ENCODE measurements at regions not wholly inside any gene's neighbourhood (a gene's known extent, or its start where the extent isn't known, plus 50 kb on each side); places are given as distances from the start of the nearest gene placed in this dataset.

- dilution Hi-C loops (cut with MboI; ENCODE audit: extremely low pct_ligation_motif_present, low sequenced_read_pairs) = no loop called here
Observed at GRCh38 chr5:144659634-144660227, 489.1 kb downstream of the KCTD16 start.

GRCh38 chr5:144644317-144644716, 473.6 kb downstream of the KCTD16 start:
- no peak overlapping the region for H3K4me2 ChIP-seq (ENCODE audit: control insufficient read depth, extremely low read depth, insufficient read depth, low read depth, low read length)
- H3K36me3 ChIP-seq (ENCODE audit: control insufficient read depth in 2 of 2, extremely low read depth in 1 of 2, insufficient read depth in 2 of 2, low read length in 2 of 2) = no peaks in the 10 kb centered on the region
- no peak overlapping the region for H3K27ac ChIP-seq (ENCODE audit: control insufficient read depth, insufficient read depth, low read length)
- H3K9me1 ChIP-seq (ENCODE audit: control insufficient read depth, extremely low read depth, insufficient read depth, low read length) = no peaks in the 10 kb centered on the region
- H3K9ac ChIP-seq (ENCODE audit: control insufficient read depth, extremely low read depth, insufficient read depth, low read length) = no peak overlapping the region
- DNase-seq (ENCODE audit: low read depth, low spot score) = no peak
- no peak overlapping the region for H3K4me3 ChIP-seq (ENCODE audit: control insufficient read depth in 2 of 3, extremely low read depth in 1 of 3, insufficient read depth in 2 of 3, low read depth in 1 of 3, low read length in 3 of 3)
- dilution Hi-C loops (cut with MboI; ENCODE audit: extremely low pct_ligation_motif_present, low sequenced_read_pairs) = no loop called here
- no peak overlapping the region for H2AFZ ChIP-seq (ENCODE audit: control insufficient read depth, low read length)
- H3K27me3 ChIP-seq (ENCODE audit: control insufficient read depth, extremely low read depth, insufficient read depth, low read length) = no peaks in the 10 kb centered on the region
- H4K20me1 ChIP-seq (ENCODE audit: control insufficient read depth, extremely low read depth, insufficient read depth, low read length) = no peaks in the 10 kb centered on the region
- TF ChIP-seq CTCF (optimal IDR thresholded peaks at IDR 0.05 in 1 of 3, IDR thresholded peaks at IDR 0.05 in 1 of 3, conservative IDR thresholded peaks at IDR 0.05 in 1 of 3; ENCODE audit: extremely low read depth in 1 of 3, insufficient read depth in 2 of 3, low read length in 3 of 3) (no peak), EZH2 (IDR thresholded peaks at IDR 0.05; ENCODE audit: low read length) (no peak)
- H3K4me1 ChIP-seq (ENCODE audit: control insufficient read depth, extremely low read depth, insufficient read depth, low read length) = no peaks in the 10 kb centered on the region
- FAIRE-seq = no peak
- no peaks in the 10 kb centered on the region for H3K9me3 ChIP-seq (ENCODE audit: control insufficient read depth, low read depth, low read length)
- H3K79me2 ChIP-seq (ENCODE audit: control insufficient read depth, insufficient read depth, low read length) = no peaks in the 10 kb centered on the region

More at GRCh38 chr5:144659634-144660227, 489.1 kb downstream of the KCTD16 start:
- H3K36me3 ChIP-seq (ENCODE audit: control insufficient read depth in 2 of 2, extremely low read depth in 1 of 2, insufficient read depth in 2 of 2, low read length in 2 of 2) = no peaks in the 10 kb centered on the region
- H3K4me1 ChIP-seq (ENCODE audit: control insufficient read depth, extremely low read depth, insufficient read depth, low read length) = no peaks in the 10 kb centered on the region
- no peaks in the 10 kb centered on the region for H3K27me3 ChIP-seq (ENCODE audit: control insufficient read depth, extremely low read depth, insufficient read depth, low read length)
- H2AFZ ChIP-seq (ENCODE audit: control insufficient read depth, low read length) = no peak overlapping the region
- no peak overlapping the region for H3K4me3 ChIP-seq (ENCODE audit: control insufficient read depth in 2 of 3, extremely low read depth in 1 of 3, insufficient read depth in 2 of 3, low read depth in 1 of 3, low read length in 3 of 3)
- H3K9ac ChIP-seq (ENCODE audit: control insufficient read depth, extremely low read depth, insufficient read depth, low read length) = no peak overlapping the region
- no peaks in the 10 kb centered on the region for H3K9me1 ChIP-seq (ENCODE audit: control insufficient read depth, extremely low read depth, insufficient read depth, low read length)
- no peak for FAIRE-seq
- TF ChIP-seq CTCF (optimal IDR thresholded peaks at IDR 0.05 in 1 of 3, IDR thresholded peaks at IDR 0.05 in 1 of 3, conservative IDR thresholded peaks at IDR 0.05 in 1 of 3; ENCODE audit: extremely low read depth in 1 of 3, insufficient read depth in 2 of 3, low read length in 3 of 3) = no peak
- TF ChIP-seq EZH2 (IDR thresholded peaks at IDR 0.05; ENCODE audit: low read length) = no peak
- no peak for DNase-seq (ENCODE audit: low read depth, low spot score)
- H3K4me2 ChIP-seq (ENCODE audit: control insufficient read depth, extremely low read depth, insufficient read depth, low read depth, low read length) = no peak overlapping the region
- H4K20me1 ChIP-seq (ENCODE audit: control insufficient read depth, extremely low read depth, insufficient read depth, low read length) = no peaks in the 10 kb centered on the region
- H3K79me2 ChIP-seq (ENCODE audit: control insufficient read depth, insufficient read depth, low read length) = no peaks in the 10 kb centered on the region
- no peak overlapping the region for H3K27ac ChIP-seq (ENCODE audit: control insufficient read depth, insufficient read depth, low read length)
- no peaks in the 10 kb centered on the region for H3K9me3 ChIP-seq (ENCODE audit: control insufficient read depth, low read depth, low read length)

All from keratinocyte (primary cell).